SK-MEL-5 (cell line): ENCODE measurements at regions not wholly inside any gene's neighbourhood (a gene's known extent, or its start where the extent isn't known, plus 50 kb on each side); places are given as distances from the start of the nearest gene placed in this dataset.

Experiments
- DNase-seq: peaks from one replicate; pipeline ENCODE4 v3.0.0-alpha.2; 2016; ENCODE audit warnings: low read depth, low spot score
- in situ Hi-C: cut with HindIII; loops from 2 replicates; pipeline ENCODE4 v1.10.0; 2016; ENCODE audit warnings: low sequenced_read_pairs, high pct_unique_total_duplicates, low pct_unique_long_range_greater_than_20kb

DNA sequence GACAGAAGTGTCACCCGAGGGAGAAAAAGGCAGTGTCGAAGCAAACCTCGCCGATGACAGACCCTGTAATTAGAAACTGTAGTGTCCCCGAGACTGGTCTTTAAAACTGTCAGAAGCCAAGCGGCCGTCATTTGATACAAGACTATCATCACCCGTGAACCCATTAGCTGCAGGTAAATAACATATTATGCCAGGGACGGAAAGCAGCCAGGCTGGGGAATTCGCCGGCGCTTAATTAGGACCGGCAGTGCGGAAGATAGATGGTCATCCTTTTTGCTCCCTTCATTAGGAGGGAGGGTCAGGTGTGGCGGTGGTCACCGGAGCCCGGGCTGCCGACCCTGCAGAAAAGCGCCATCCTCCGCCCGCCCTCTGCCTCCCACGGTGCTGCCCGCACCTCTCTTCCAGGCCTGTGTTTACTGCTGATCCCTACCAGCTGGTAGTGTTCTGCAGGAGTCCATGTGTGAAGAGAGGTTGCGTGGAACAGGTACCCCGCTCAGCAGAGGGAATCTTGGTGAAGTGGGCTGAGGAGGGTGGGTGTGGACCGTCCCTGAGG, 109.4 kb upstream of the GSE1 start:
- in situ Hi-C loops: no loop called here
- DNase-seq: no peak

DNA sequence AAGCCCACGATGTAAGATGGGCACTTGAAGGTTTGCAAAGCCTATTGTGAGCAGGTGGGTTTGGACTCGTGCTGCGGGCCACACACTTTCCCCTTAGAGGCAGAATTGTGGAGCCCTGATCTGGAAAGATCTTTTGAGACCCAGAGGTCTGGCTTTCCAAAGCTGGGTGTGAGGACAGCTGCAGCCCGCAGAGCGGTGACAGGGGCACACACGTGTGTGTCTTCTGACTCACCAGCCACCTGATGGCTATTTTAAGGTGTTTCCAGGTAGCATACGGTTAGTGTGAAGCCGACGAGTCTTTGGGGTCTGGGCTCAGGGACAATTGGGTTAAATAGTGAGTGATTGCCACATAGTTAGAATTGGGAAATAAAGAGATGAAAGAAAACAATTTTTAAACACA, 108.9 kb upstream of the GSE1 start:
- in situ Hi-C loops: no loop called here
- no peak for DNase-seq

DNA sequence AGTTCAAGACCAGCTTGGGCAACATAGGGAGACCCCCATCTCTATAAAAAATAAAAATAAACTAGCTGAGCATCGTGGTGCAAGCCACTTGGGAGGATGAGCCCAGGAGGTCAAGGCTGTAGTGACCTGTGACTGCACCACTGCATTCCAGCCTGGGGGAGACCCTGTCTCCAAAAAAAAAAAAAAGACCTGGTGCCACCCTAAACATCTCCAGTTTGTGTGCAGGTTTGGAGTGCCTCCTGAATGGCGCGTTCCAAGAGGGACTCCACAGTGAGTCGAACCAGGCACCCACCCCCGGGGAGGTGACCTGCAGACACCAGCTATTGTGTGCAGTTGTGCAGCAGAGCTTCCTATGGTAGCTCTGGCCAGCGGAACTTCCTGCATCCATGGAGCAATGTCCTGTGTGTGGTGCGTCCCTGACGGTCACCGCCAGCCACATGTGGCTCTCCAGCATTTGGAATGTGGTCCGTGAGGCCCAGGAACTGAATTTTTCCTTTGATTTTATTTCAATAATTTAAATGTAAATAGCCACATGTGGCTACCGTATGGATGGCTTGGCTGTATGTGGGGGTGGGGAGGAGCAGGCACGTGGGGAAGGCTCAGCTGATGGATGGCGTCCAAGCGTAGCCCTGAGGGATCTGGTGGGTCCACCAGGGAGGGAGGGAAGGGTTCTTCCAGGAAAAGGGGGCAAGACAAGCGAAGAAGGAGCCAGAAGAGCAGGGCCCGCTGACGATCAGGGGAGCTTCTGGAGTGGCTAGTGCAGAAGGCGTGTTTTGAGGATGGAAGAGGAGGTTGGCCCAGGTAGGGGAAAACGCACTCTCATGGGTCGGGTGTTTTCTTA, 107.1 kb upstream of the GSE1 start:
- no peak for DNase-seq
- in situ Hi-C loops: no loop called here

DNA sequence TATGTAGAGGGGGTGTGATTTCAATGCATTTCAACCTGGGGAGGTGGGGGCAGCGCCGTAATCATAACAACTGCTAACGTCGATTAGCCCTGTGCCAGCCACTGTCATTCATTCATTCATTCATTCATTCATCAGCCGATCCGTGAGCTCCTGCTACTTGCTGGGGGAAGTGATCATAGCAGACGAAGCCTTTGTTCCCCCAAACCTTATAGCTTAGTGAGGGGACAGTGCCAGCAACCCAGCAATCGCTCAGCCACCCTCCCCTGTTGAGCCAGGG, 106.5 kb upstream of the GSE1 start:
- DNase-seq: no peak
- in situ Hi-C loops: no loop called here

DNA sequence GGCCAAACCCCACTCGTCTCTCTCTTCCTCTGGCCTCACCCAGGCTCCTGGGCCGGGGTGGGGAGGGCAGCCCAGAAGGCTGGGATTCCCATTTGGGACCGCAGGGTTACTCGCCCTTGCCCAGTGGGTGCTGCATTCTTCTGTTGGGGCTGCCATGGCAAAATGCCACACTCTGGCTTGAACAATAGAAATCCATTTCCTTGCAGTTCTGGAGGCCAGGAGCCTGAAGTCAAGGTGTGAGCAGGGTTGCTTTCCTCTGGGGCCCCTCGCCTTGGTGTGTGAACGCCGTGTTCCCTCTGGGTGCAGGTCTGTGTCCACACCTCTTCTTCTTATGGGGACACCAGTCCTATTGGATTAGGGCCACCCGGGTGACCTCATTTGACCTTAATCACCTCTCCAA, 105.8 kb upstream of the GSE1 start:
- in situ Hi-C loops: no loop called here
- DNase-seq: no peak

DNA sequence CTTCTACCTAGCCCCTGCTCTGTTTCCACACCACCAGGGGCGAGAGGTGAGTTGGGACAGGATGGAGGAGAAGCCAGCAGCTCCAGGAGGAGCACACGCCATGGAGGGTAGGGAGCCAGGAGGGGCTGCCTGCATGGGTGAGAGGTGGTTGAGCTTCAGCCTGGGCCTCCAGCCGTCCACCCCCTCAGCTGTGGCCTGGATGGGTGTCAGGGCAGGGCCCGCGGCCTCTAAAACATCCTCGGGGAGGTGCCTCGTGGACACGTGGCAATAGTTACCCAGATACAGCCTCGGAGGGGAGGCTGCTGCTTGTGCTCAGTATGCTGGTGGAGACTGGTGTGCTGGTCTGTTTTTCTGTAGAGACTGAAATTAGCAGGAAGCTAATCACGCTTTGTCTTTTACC, 104.7 kb upstream of the GSE1 start:
- in situ Hi-C loops: no loop called here
- DNase-seq: no peak

DNA sequence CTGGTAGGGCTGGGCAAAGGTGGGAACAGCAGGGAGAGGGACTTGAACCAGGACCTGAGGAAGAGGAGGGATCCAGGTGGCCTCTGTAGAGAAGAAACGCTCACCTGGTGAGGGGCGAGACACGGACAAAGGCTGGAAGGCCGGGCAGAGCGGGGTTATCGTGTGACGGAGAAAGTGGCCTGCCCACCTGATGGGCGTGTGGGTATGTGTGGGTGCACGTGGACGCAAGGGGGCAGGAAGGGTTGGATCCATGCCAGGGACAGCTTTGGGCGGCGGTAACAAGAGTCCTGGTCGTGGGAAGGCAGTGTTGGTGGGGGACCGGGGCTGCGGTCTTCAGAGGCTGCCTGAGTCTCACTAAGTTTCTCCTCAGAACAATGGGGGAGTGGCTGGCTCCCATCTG, 104.1 kb upstream of the GSE1 start:
- in situ Hi-C loops: no loop called here
- no peak for DNase-seq

DNA sequence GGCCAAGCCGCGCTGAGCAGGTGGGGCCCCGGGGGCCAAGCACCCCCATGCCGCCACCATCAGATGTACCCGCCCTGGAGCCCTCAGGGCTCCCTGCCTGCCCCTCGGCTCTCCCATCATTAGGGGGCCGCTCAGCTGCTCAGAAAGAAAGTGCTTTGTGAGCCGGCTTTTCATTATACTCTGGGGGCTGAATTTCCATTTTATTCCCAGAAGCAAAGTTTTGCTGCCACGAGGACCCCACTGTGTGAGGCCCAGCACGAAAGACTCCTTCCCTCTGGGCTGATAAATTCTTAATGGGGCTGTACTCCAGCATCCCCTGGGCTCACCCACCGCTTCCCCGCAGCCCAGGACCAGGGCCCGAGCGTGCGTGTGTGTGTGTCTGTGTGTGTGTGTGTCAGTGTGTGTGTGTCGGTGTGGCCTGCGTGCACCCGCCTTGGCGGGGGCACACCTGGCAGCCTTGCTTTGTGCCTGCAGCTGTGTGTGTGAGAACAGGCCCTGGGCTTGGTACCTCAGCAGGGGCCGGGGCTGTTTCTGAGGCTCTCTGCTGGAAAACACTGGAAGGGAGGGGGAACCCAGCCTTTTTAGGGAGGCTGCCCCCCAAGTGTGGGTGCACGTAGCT, 103.0 kb upstream of the GSE1 start:
- in situ Hi-C loops: no loop called here
- no peak for DNase-seq

DNA sequence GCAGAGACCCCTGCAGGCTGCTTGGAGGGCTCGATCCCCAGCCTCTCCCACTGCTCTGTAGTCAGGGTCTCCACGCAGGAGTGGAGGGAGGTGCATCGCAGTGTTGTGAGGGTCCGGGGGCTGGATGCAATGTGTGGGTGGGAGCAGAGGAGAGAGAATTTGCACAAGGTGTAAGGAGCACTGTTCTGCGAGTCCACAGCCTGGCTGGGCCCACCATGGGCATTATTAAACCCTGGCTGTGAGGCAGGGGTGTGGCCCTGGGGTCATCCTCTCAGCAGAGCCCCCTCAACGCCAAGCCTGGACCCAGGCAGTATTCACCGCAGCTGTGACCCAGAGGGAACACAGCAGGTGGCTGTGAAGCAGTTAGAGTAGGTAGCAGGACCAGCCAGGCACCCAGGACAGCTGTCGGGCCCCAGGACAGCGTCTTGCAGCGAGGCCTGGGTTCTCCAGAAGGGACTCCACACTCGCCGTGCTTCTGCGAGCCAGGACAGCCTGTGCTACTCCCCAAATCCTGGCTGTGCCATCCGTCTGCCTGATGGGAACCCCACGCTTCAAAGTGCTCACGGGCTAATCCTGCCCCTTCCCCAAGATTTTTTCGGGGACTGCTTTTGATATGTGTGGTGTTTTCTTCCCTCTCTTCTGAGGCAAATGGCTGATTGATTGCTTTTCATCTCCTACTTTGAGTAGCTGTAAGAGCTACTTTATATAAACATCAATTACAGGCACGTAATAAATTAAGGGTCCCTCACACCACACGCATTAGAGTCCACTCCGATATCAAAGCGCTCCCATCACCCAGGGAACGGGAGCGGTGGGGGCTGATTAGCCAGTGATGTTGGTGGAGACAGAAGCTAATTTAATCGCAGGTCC, 100.9 kb upstream of the GSE1 start:
- in situ Hi-C loops: no loop called here
- no peak for DNase-seq

DNA sequence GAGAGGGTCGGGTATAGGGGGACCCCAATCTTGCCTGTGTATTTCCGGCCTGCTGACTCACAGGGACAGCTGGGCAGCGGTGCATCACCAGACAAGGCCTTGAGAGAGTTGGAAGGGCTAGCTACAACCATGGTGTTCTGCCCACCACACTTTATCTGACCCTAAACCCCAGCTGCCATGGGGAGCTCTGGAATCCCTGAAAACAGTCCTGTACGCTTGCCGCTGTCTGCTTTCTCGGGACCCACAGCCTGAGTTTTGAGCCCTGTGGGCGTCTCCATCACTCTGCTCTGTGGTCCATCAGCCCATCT, 100.4 kb upstream of the GSE1 start:
- DNase-seq: no peak

DNA sequence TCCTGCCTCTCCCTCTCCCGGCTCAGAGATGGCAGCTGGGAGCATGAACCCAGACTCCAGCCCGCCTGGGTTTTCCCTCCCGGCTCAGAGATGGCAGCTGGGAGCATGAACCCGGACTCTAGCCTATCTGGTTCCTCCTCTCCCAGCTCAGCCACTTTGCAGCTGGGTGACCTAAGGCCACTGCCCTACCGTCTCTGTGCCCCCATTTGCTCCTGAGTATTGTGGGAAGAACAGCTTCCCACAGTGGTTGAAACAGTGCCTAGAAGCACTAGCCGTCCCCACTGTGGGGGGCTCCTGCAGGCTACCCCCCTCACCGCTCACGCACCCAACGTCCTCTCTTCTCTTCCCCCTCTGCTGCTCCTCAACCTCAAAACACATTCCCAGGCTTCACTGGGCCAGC, 99.9 kb upstream of the GSE1 start:
- in situ Hi-C loops: no loop called here

More for the DNA sequence above, 100.4 kb upstream of the GSE1 start:
- in situ Hi-C loops: no loop called here

DNA sequence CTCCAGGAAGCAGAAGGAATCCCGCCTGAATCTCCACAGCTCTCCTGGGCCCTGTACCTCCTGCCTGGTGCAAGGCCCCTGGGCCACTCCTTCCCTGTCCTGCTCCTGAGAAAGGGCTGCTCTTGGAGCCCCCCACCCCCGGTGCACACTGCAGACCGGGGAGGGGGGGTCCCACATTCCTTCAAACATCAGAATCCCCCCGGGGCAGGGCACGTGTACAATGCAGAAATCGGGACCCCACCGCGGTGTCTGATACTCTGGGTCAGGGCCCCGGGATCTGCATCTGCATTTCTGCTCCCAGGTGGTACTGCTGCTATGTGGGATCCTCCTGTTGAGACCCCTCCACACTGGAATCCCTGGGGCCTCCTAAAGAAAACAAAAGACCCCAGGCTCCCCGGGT, 99.5 kb upstream of the GSE1 start:
- in situ Hi-C loops: no loop called here
- DNase-seq: no peak

More for the DNA sequence above, 99.9 kb upstream of the GSE1 start:
- no peak for DNase-seq

DNA sequence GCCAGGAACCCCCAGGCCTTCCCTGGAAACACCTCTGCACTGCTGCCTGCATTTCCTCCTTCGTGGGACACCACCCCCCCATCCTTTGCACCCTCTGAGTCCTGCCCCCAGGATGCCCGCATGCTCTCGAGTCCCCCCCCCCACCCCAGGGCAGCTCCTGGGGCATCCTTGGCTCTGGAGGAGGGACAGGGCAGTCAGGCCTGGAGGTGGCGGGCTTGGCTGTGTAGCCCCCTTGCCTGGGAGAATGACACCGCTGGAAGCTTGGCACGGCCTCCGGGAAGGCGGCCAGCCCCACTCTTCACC, 98.9 kb upstream of the GSE1 start:
- in situ Hi-C loops: no loop called here
- DNase-seq: no peak

DNA sequence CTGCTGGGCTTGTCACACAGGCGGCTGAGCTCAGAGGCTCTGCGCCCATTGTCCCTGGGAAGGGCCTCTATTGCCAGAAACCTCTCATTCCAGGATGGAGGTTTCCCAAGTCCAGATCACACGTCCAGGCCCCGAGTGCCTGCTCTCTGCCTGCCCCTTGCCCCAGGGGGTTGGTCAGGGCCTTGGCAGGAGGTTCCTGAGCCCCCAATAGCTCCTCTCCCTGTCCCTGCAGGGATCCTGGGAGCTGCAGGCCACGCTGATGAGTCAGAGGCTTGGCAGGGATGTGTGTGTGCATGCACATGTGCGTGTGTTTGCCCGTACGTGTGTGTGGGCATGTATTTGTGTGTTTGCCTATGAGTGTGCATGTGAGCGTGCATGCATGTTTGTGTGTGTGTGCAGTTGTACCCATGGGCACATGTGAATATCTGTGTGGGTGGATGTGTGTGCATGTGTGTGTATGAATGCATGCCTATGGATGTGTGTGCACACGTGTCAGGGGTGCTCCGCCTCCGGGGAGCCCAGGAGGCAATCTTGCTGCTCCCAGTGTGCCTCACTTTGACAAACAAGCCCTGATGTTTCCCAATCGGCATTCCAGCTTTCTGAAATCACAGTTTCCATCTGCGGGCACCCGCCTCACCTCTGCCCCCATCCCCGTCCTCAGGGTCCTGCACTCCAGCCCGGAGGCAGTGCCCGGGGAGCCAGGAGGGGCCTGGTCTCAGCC, 98.4 kb upstream of the GSE1 start:
- in situ Hi-C loops: no loop called here
- DNase-seq: no peak

DNA sequence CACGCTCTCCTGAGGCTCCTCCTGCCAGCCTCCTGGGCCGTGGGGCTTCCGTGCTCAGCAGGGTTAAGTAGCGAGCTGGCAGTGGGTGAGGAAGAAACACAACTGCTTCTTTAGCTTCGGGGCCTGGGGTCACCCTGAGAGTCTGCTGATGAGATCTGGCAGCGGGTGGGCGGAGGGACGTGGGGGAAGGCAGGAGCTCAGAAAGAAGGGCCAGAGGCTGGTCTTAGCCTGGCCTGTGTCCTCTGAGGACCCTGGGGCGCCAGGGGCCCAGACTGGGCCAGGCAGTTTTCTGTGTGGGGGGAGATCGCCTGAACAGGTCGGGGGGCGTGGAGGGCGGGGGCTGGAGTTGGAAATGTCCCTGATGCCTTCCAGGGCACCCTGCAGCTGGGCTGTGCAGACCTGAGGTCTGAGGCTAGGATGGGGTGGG, 97.8 kb upstream of the GSE1 start:
- in situ Hi-C loops: no loop called here
- no peak for DNase-seq

DNA sequence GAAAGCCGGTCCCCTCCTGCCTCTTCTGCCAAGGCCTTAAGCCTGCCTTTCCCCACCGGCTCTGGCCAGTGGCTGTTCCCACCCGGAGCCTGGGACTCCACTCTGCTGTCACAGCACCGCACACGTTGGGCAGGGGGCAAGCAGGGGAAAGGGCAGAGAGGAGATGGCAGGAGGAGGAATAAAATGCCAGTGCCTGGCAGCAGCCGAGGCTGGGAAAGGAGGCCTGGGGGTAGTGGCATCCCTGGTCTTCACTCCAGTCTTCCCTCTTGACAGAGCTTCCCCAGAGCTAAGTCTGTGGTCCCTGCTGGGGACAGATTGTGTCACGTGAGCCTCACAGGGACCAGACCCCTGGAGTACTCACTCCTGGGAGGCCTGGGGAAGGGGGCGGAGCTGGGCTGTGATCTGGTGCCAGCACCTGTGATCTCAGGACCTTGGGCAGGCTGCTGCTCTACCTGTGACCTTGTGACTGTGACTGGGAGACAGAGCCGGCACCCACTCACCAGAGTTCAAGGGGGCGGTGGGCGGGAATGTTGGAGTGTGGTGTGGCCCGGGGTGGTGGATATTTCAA, 97.2 kb upstream of the GSE1 start:
- in situ Hi-C loops: no loop called here
- no peak for DNase-seq

DNA sequence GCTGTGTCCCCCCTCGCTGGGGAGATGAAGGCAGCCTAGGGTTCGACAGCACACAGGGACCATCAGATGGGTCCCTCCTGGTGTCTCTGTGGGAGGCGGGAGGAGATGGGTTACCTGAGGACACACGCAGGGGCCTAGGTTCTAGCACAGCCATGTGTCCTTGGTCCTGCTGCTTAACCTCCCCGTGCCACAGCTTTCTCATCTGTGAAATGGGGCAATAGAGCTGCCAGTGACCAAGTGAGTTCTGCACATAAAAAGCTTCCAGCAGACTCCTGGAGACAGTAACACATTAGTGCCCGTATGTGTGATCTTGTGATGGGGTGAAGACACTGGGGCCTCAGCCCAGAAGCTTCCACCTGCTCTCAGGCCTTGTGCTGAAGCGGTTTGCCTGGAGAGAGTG, 96.0 kb upstream of the GSE1 start:
- DNase-seq: no peak
- in situ Hi-C loops: no loop called here
